Endothelial cell of umbilical vein (primary cell): ENCODE measurements at regions not wholly inside any gene's neighbourhood (a gene's known extent, or its start where the extent isn't known, plus 50 kb on each side); places are given as distances from the start of the nearest gene placed in this dataset.

Experiments
- BruUV-seq: library from RNA; stranded (reverse); fragments of 400-500 nt; replicated peaks from 2 replicates; lab custom pipeline; 2021; lab: Mats Ljungman, UMichigan
- CTCF ChIA-PET: fragments of 300-600, 350-600 bp; sonication (Branson Sonifier 250); formaldehyde crosslinking; loops from one replicate; lab custom pipeline; 2021; ENCODE audit warnings: antibody characterized with exemption, inconsistent platforms; lab: Charles Lee
- POLR2A ChIA-PET: fragments of 300-600, 350-600 bp; sonication (Branson Sonifier 250); formaldehyde crosslinking; loops from one replicate; lab custom pipeline; 2021; ENCODE audit warnings: antibody characterized with exemption, inconsistent platforms; lab: Charles Lee
- DNase-seq: peaks from one replicate; pipeline ENCODE4 v3.0.0-alpha.2; 2011; ENCODE audit warnings: low read depth, low spot score
- FAIRE-seq: peaks from 2 replicates; lab custom pipeline; 2011; peaks lifted over from hg19 to GRCh38; lab: Jason Lieb, UNC
- H2AFZ ChIP-seq: 2 replicates; pipeline ENCODE4 v1.6.0; 2012; ENCODE audit warnings: low read depth, low read length, control low read depth, inconsistent platforms
- H3K27ac ChIP-seq: 2 replicates; pipeline ENCODE4 v1.5.1; 2011; ENCODE audit warnings: low read depth, mild to moderate bottlenecking, control low read depth, low read length, moderate library complexity; ENCODE audit not compliant: insufficient read depth
- H3K27me3 ChIP-seq, 2 experiments: 2 replicates each; pipeline versions ENCODE4 v1.6.0 to v1.6.1; 2011; ENCODE audit warnings: low read length in 2 of 2, mixed read lengths in 1 of 2; ENCODE audit not compliant: control insufficient read depth in 2 of 2, insufficient read depth in 2 of 2
- H3K36me3 ChIP-seq, 2 experiments: 2 replicates in 1 of 2; 3 replicates in 1 of 2; pipeline ENCODE4 v1.5.1; 2011; ENCODE audit warnings: low read length in 2 of 2, mild to moderate bottlenecking in 1 of 2, moderate library complexity in 1 of 2; ENCODE audit not compliant: control insufficient read depth in 2 of 2, insufficient read depth in 2 of 2; ENCODE audit errors: extremely low read depth in 1 of 2
- H3K4me1 ChIP-seq: 3 replicates; pipeline ENCODE4 v1.5.1; 2011; ENCODE audit warnings: mild to moderate bottlenecking, low read length; ENCODE audit not compliant: control insufficient read depth, insufficient read depth; ENCODE audit errors: extremely low read depth
- H3K4me2 ChIP-seq: 2 replicates; pipeline ENCODE4 v1.6.1; 2011; ENCODE audit warnings: low read length, control low read depth, mixed read lengths; ENCODE audit not compliant: insufficient read depth
- H3K4me3 ChIP-seq, 3 experiments: fragments of 200-600 bp in 1 of 3; sonication (generic), shearing (Covaris generic) in 1 of 3; replicated peaks in 1 of 3; 2 replicates each; pipeline ENCODE4 v1.5.1; 2011 to 2016; ENCODE audit warnings: control low read depth in 3 of 3, low read length in 3 of 3, mild to moderate bottlenecking in 2 of 3, inconsistent platforms in 1 of 3, low read depth in 1 of 3, moderate library complexity in 1 of 3; ENCODE audit not compliant: insufficient read depth in 1 of 3
- H3K79me2 ChIP-seq: 2 replicates; pipeline ENCODE4 v1.6.0; 2012; ENCODE audit warnings: low read length, inconsistent platforms; ENCODE audit not compliant: control insufficient read depth, insufficient read depth
- H3K9ac ChIP-seq: replicated peaks from 2 replicates; pipeline ENCODE3; 2011; ENCODE audit warnings: low read length, control low read depth; ENCODE audit not compliant: insufficient read depth; ENCODE audit errors: extremely low read depth
- H3K9me1 ChIP-seq: replicated peaks from 3 replicates; pipeline ENCODE4 v1.6.0; 2011; ENCODE audit warnings: mild to moderate bottlenecking, low read length; ENCODE audit not compliant: control insufficient read depth, insufficient read depth; ENCODE audit errors: extremely low read depth
- H3K9me3 ChIP-seq: replicated peaks from 2 replicates; pipeline ENCODE4 v1.5.1; 2012; ENCODE audit warnings: low read length, inconsistent platforms; ENCODE audit not compliant: control insufficient read depth, insufficient read depth
- H4K20me1 ChIP-seq: replicated peaks from 2 replicates; pipeline ENCODE3; 2011; ENCODE audit warnings: mild to moderate bottlenecking, low read length; ENCODE audit not compliant: control insufficient read depth, insufficient read depth; ENCODE audit errors: extremely low read depth
- CTCF ChIP-seq, 2 donors: IDR thresholded peaks; 1 replicate in 1 of 2; 2 replicates in 1 of 2; pipeline ENCODE4 v1.5.1; 2011; ENCODE audit warnings: low read length in 2 of 2, mild to moderate bottlenecking in 2 of 2, moderate library complexity in 2 of 2, control low read depth in 1 of 2, inconsistent platforms in 1 of 2, low read depth in 1 of 2; ENCODE audit not compliant: insufficient read depth in 1 of 2; ENCODE audit errors: extremely low read depth in 1 of 2
- EZH2 ChIP-seq: IDR thresholded peaks from 2 replicates; pipeline ENCODE4 v1.6.1; 2012; ENCODE audit warnings: borderline replicate concordance, low read depth, mild to moderate bottlenecking, moderate library complexity, low read length, inconsistent platforms; ENCODE audit not compliant: severe bottlenecking
- FOS ChIP-seq: IDR thresholded peaks from 2 replicates; pipeline ENCODE4 v1.6.1; 2011; ENCODE audit warnings: mild to moderate bottlenecking, low read length, moderate library complexity, borderline replicate concordance; ENCODE audit not compliant: insufficient read depth
- GATA2 ChIP-seq: IDR thresholded peaks from 2 replicates; pipeline ENCODE4 v1.7.0; 2011; ENCODE audit warnings: low read depth, mild to moderate bottlenecking, moderate library complexity, mixed read lengths, low read length; ENCODE audit not compliant: insufficient read length, insufficient read depth
- JUN ChIP-seq: IDR thresholded peaks from 2 replicates; pipeline ENCODE4 v1.6.1; 2011; ENCODE audit warnings: borderline replicate concordance, low read depth; ENCODE audit not compliant: insufficient read length, insufficient read depth
- MAX ChIP-seq: IDR thresholded peaks from 2 replicates; pipeline ENCODE4 v1.6.1; 2011; ENCODE audit not compliant: insufficient read depth, insufficient read length
- MYC ChIP-seq: IDR thresholded peaks from one replicate; pipeline ENCODE4 v1.6.1; 2011; ENCODE audit warnings: mild to moderate bottlenecking, low read depth, low read length
- POLR2A ChIP-seq: IDR thresholded peaks from 2 replicates; pipeline ENCODE4 v1.6.1; 2012; ENCODE audit warnings: low read depth, mild to moderate bottlenecking, control low read depth, low read length
- POLR2AphosphoS5 ChIP-seq: IDR thresholded peaks from 2 replicates; pipeline ENCODE4 v1.6.1; 2012; ENCODE audit warnings: low read depth, mild to moderate bottlenecking, control low read depth, low read length, moderate library complexity; ENCODE audit not compliant: insufficient read depth
- dilution Hi-C: fragments of 300-500 bp; cut with MboI; formaldehyde crosslinking; loops from one replicate; pipeline ENCODE4 v1.15.0; 2019; ENCODE audit warnings: low sequenced_read_pairs; ENCODE audit not compliant: extremely low pct_ligation_motif_present
- intact Hi-C: fragments of 100-400 bp; cut with micrococcal nuclease; formaldehyde crosslinking; loops from one replicate; pipeline ENCODE4 v1.10.0; 2022

GRCh38 chr2:118669654-118670053 lies 177.8 kb downstream of the EN1 start:
- Histone ChIP-seq H3K79me2 (no peaks in the 10 kb centered on the region), H3K9me1 (no peaks in the 10 kb centered on the region), H3K4me1 (no peaks in the 10 kb centered on the region), H2AFZ (no peak overlapping the region), H3K27ac (no peak overlapping the region), H3K36me3 (no peaks in the 10 kb centered on the region), H3K9ac (no peak overlapping the region), H3K4me3 (no peak overlapping the region), H4K20me1 (no peaks in the 10 kb centered on the region), H3K9me3 (no peaks in the 10 kb centered on the region), H3K4me2 (no peak overlapping the region), H3K27me3 (no peaks in the 10 kb centered on the region)
- intact Hi-C loops: no loop called here
- DNase-seq (no peak), FAIRE-seq (no peak)
- ChIA-PET POLR2A (no interaction called here), CTCF (no interaction called here)
- BruUV-seq: no TSS peak
- no peak for TF ChIP-seq MYC
- no peak for TF ChIP-seq MAX
- TF ChIP-seq JUN: no peak
- TF ChIP-seq EZH2: no peak
- no peak for TF ChIP-seq POLR2A
- no peak for TF ChIP-seq FOS
- TF ChIP-seq GATA2: no peak
- TF ChIP-seq POLR2AphosphoS5: no peak
- no peak for TF ChIP-seq CTCF (IDR thresholded peaks at IDR 0.05; ENCODE audit: extremely low read depth in 1 of 2, insufficient read depth in 1 of 2, low read depth in 1 of 2, low read length in 2 of 2)
- dilution Hi-C loops: no loop called here
